Kidney (tissue), 13 donors: ENCODE measurements at regions not wholly inside any gene's neighbourhood (a gene's known extent, or its start where the extent isn't known, plus 50 kb on each side); places are given as distances from the start of the nearest gene placed in this dataset.

Experiments
- DNase-seq, 5 donors: peaks; one replicate each; pipeline ENCODE4 v3.0.0-alpha.2; 2013 to 2020
- FAIRE-seq: peaks from 2 replicates; lab custom pipeline; 2012; peaks lifted over from hg19 to GRCh38; lab: Jason Lieb, UNC
- H3K27ac ChIP-seq, 2 donors: one replicate each; pipeline ENCODE4 v1.7.0; 2013; ENCODE audit warnings: low read depth in 2 of 2, low read length in 2 of 2, inconsistent platforms in 1 of 2
- H3K27me3 ChIP-seq: one replicate; pipeline ENCODE4 v1.7.1; 2013; ENCODE audit warnings: low read length, inconsistent platforms; ENCODE audit not compliant: control insufficient read depth, insufficient read depth
- H3K36me3 ChIP-seq, 3 donors: one replicate each; pipeline versions ENCODE4 v1.7.0 to v1.7.1; 2013; ENCODE audit warnings: low read length in 3 of 3, control low read depth in 1 of 3, inconsistent platforms in 1 of 3; ENCODE audit not compliant: insufficient read depth in 3 of 3, control insufficient read depth in 2 of 3
- H3K4me1 ChIP-seq, 3 donors: one replicate each; pipeline versions ENCODE4 v1.7.0 to v1.7.1; 2013; ENCODE audit warnings: low read length in 3 of 3, inconsistent platforms in 1 of 3, low read depth in 1 of 3; ENCODE audit not compliant: control insufficient read depth in 2 of 3, insufficient read depth in 2 of 3
- H3K4me3 ChIP-seq, 3 donors: one replicate each; pipeline versions ENCODE4 v1.7.0 to v1.8.1; 2013; ENCODE audit warnings: low read length in 3 of 3, control low read depth in 1 of 3, inconsistent platforms in 1 of 3
- H3K9ac ChIP-seq, 3 donors: one replicate each; pipeline versions ENCODE4 v1.7.0 to v1.7.1; 2013; ENCODE audit warnings: low read length in 3 of 3, control low read depth in 1 of 3, inconsistent platforms in 1 of 3
- H3K9me3 ChIP-seq, 3 donors: one replicate each; pipeline versions ENCODE4 v1.7.0 to v1.7.1; 2013; ENCODE audit warnings: low read length in 3 of 3, control low read depth in 1 of 3, inconsistent platforms in 1 of 3; ENCODE audit not compliant: control insufficient read depth in 2 of 3, insufficient read depth in 1 of 3
- CTCF ChIP-seq: IDR thresholded peaks from 3 replicates; pipeline ENCODE4 v1.5.1; 2012; ENCODE audit warnings: mild to moderate bottlenecking, moderate library complexity, borderline replicate concordance; ENCODE audit not compliant: insufficient read depth; ENCODE audit errors: extremely low read depth
- intact Hi-C: fragments of 100-400 bp; cut with DNase I; formaldehyde crosslinking; loops from one replicate; pipeline ENCODE4 v1.11.1; 2022
- donor health status: control.
- donor health status: control.
- donor health status: control.
- donor health status: control.
- donor health status: control.
- donor health status: DM: yes; HTN: yes; CAD: no.
- donor health status: Normal renal cell carcinoma (clear cell type).

GRCh38 chr2:107255744-107256143 lies 369.8 kb upstream of the ST6GAL2 start:
- H3K4me1 ChIP-seq, result no peaks in the 10 kb centered on the region
- H3K9me3 ChIP-seq, result no peaks in the 10 kb centered on the region
- DNase-seq (peak in 1 of 5 donors; percentile 51), FAIRE-seq (no peak)
- H3K4me3 ChIP-seq, result no peak overlapping the region
- no peak overlapping the region for H3K9ac ChIP-seq
- intact Hi-C loops, result no loop called here
- no peaks in the 10 kb centered on the region for H3K36me3 ChIP-seq
- H3K27me3 ChIP-seq, result no peaks in the 10 kb centered on the region
- H3K27ac ChIP-seq, result no peak overlapping the region
- no peak for TF ChIP-seq CTCF

- no peak for TF ChIP-seq CTCF
- H3K9ac ChIP-seq, result no peak overlapping the region
- H3K9me3 ChIP-seq, result no peaks in the 10 kb centered on the region
- H3K27me3 ChIP-seq, result no peaks in the 10 kb centered on the region
- no peak overlapping the region for H3K27ac ChIP-seq
- H3K4me1 ChIP-seq, result no peaks in the 10 kb centered on the region
- no peak overlapping the region for H3K4me3 ChIP-seq
- DNase-seq (peak in 2 of 5 donors; percentile 42 to 54), FAIRE-seq (no peak)
- H3K36me3 ChIP-seq, result no peaks in the 10 kb centered on the region
- intact Hi-C loops, result no loop called here
Observed at GRCh38 chr2:107258531-107259407, 372.8 kb upstream of the ST6GAL2 start.

GRCh38 chr2:107259408-107260195 lies 373.6 kb upstream of the ST6GAL2 start:
- H3K36me3 ChIP-seq, result no peaks in the 10 kb centered on the region
- H3K27me3 ChIP-seq, result no peaks in the 10 kb centered on the region
- TF ChIP-seq CTCF, result no peak
- DNase-seq (peak in 3 of 5 donors; percentile 24 to 37 (median 27)), FAIRE-seq (no peak)
- H3K27ac ChIP-seq, result no peak overlapping the region
- no peaks in the 10 kb centered on the region for H3K9me3 ChIP-seq
- intact Hi-C loops, result no loop called here
- no peak overlapping the region for H3K4me3 ChIP-seq
- H3K4me1 ChIP-seq, result no peaks in the 10 kb centered on the region
- H3K9ac ChIP-seq, result no peak overlapping the region
